HepG2 (cell line): ENCODE measurements at regions not wholly inside any gene's neighbourhood (a gene's known extent, or its start where the extent isn't known, plus 50 kb on each side); places are given as distances from the start of the nearest gene placed in this dataset.

Source experiments
- ATAC-seq: fragments of 200-7000 bp; cut with Tn5 transposase; 3 replicates; pipeline ENCODE4 v1.9.1; 2020; ENCODE audit warnings: mild to moderate bottlenecking, moderate library complexity
- BruUV-seq: library from RNA; stranded (reverse); fragments of 400-500 nt; replicated peaks from 2 replicates; lab custom pipeline; 2021; lab: Mats Ljungman, UMichigan
- CTCF ChIA-PET: fragments of 300-600 bp; formaldehyde crosslinking; extraction: SDS; loops from one replicate; lab custom pipeline; 2021; ENCODE audit warnings: low total read pairs, inconsistent platforms, low intra/inter-chr PET ratio; lab: Yijun Ruan, JAX
- POLR2A ChIA-PET: fragments of 350-600 bp; sonication (Branson Sonifier 250); formaldehyde crosslinking; loops from one replicate; lab custom pipeline; 2020; ENCODE audit warnings: antibody characterized with exemption, inconsistent platforms; lab: Yijun Ruan, JAX
- DNase-seq: peaks from one replicate; pipeline ENCODE4 v3.0.0-alpha.2; 2015; ENCODE audit warnings: low spot score
- FAIRE-seq: peaks from 3 replicates; lab custom pipeline; 2011; peaks lifted over from hg19 to GRCh38; lab: Jason Lieb, UNC
- H2AFZ ChIP-seq: one replicate; pipeline ENCODE4 v1.6.1; 2011; ENCODE audit warnings: low read length, inconsistent platforms
- H3K27ac ChIP-seq: fragments of 300-600 bp; 3 replicates; pipeline ENCODE4 v1.8.0; 2011; ENCODE audit warnings: mixed run types, mild to moderate bottlenecking, mixed read lengths, low read length, inconsistent platforms; ENCODE audit not compliant: insufficient read depth; ENCODE audit errors: extremely low read length
- H3K27me3 ChIP-seq, 2 experiments: fragments of 200-600 bp in 1 of 2; 2 replicates in 1 of 2; 3 replicates in 1 of 2; pipeline versions ENCODE4 v1.6.0 to v1.8.0; 2011; ENCODE audit warnings: low read length in 2 of 2, mild to moderate bottlenecking in 2 of 2, moderate library complexity in 2 of 2, inconsistent platforms in 1 of 2; ENCODE audit not compliant: insufficient read depth in 2 of 2, control insufficient read depth in 1 of 2
- H3K36me3 ChIP-seq, 2 experiments: fragments of 200-600 bp in 1 of 2; replicated peaks in 1 of 2; 2 replicates in 1 of 2; 3 replicates in 1 of 2; pipeline versions ENCODE4 v1.5.1 to v1.8.0; 2011; ENCODE audit warnings: low read length in 2 of 2, inconsistent platforms in 1 of 2; ENCODE audit not compliant: insufficient read depth in 2 of 2, control insufficient read depth in 1 of 2
- H3K4me1 ChIP-seq: 2 replicates; pipeline ENCODE4 v1.5.1; 2012; ENCODE audit warnings: low read length, inconsistent platforms; ENCODE audit not compliant: insufficient read depth
- H3K4me2 ChIP-seq: 2 replicates; pipeline ENCODE4 v1.6.0; 2011; ENCODE audit warnings: low read depth, low read length, inconsistent platforms
- H3K4me3 ChIP-seq, 3 experiments: fragments of 200-600 bp in 1 of 3; sonication (generic), shearing (Covaris generic) in 1 of 3; replicated peaks in 1 of 3; 2 replicates each; pipeline ENCODE4 v1.5.1; 2011 to 2016; ENCODE audit warnings: low read length in 3 of 3, inconsistent platforms in 2 of 3, low read depth in 2 of 3, mild to moderate bottlenecking in 2 of 3, control low read depth in 1 of 3, mixed read lengths in 1 of 3; ENCODE audit not compliant: insufficient read depth in 1 of 3
- H3K79me2 ChIP-seq: one replicate; pipeline ENCODE4 v1.6.1; 2011; ENCODE audit warnings: low read length, inconsistent platforms; ENCODE audit not compliant: insufficient read depth
- H3K9ac ChIP-seq: 2 replicates; pipeline ENCODE4 v1.6.0; 2011; ENCODE audit warnings: mild to moderate bottlenecking, low read depth, low read length, inconsistent platforms; ENCODE audit not compliant: insufficient read depth
- H3K9me3 ChIP-seq: 2 replicates; pipeline ENCODE4 v1.5.1; 2012; ENCODE audit warnings: mild to moderate bottlenecking, low read length
- H4K20me1 ChIP-seq: 2 replicates; pipeline ENCODE4 v1.6.0; 2011; ENCODE audit warnings: inconsistent platforms, mild to moderate bottlenecking, low read length, moderate library complexity; ENCODE audit not compliant: insufficient read depth
- ADNP ChIP-seq: sonication (generic); formaldehyde crosslinking; IDR thresholded peaks from 2 replicates; pipeline ENCODE4 v1.4.0; 2020; ENCODE audit warnings: missing genetic modification reagents
- CREB1 ChIP-seq, 2 experiments: fragments of 450-650 bp in 1 of 2; IDR thresholded peaks; 2 replicates each; pipeline ENCODE4 v1.6.1; 2016 to 2017; ENCODE audit warnings: control low read depth in 1 of 2, mild to moderate bottlenecking in 1 of 2, missing compliant biosample characterization in 1 of 2, missing genetic modification characterization in 1 of 2
- HIVEP1 ChIP-seq: sonication (generic); formaldehyde crosslinking; IDR thresholded peaks from 2 replicates; pipeline ENCODE4 v1.4.0; 2020; ENCODE audit warnings: mild to moderate bottlenecking, missing genetic modification reagents
- KAT8 ChIP-seq: IDR thresholded peaks from 2 replicates; pipeline ENCODE4 v1.6.1; 2016; ENCODE audit warnings: missing genetic modification reagents, missing compliant biosample characterization
- KDM5B ChIP-seq: sonication (generic); formaldehyde crosslinking; IDR thresholded peaks from 2 replicates; pipeline ENCODE4 v1.4.0; 2020; ENCODE audit warnings: missing genetic modification reagents, mild to moderate bottlenecking, borderline replicate concordance
- MAFK ChIP-seq, 2 experiments: IDR thresholded peaks in 1 of 2; conservative IDR thresholded peaks in 1 of 2; 2 replicates each; pipeline ENCODE4 v1.6.1; 2011; ENCODE audit warnings: improper control_type of control experiment in 2 of 2, low read length in 2 of 2
- NR3C1 ChIP-seq: sonication (generic); formaldehyde crosslinking; IDR thresholded peaks from 2 replicates; pipeline ENCODE4 v1.4.0; 2020; ENCODE audit warnings: missing genetic modification reagents
- SRSF9 ChIP-seq: fragments of 200-400 bp; formaldehyde crosslinking; IDR thresholded peaks from 2 replicates; pipeline ENCODE4 v1.6.1; 2018; ENCODE audit warnings: borderline replicate concordance, mild to moderate bottlenecking, low read depth, low read length; ENCODE audit not compliant: insufficient read depth, poor library complexity, severe bottlenecking
- YEATS2 ChIP-seq: sonication (generic); formaldehyde crosslinking; IDR thresholded peaks from 2 replicates; pipeline ENCODE4 v1.4.0; 2020; ENCODE audit warnings: missing genetic modification reagents, borderline replicate concordance
- ZNF329 ChIP-seq: sonication (generic); formaldehyde crosslinking; IDR thresholded peaks from 2 replicates; pipeline ENCODE4 v1.9.0; 2021; ENCODE audit warnings: low read depth, mild to moderate bottlenecking, missing genetic modification reagents
- ZNF614 ChIP-seq: IDR thresholded peaks from 2 replicates; pipeline ENCODE4 v1.6.1; 2018; ENCODE audit warnings: missing biosample characterization, missing genetic modification reagents, inconsistent platforms, borderline replicate concordance
- ZNF629 ChIP-seq: sonication (generic); formaldehyde crosslinking; conservative IDR thresholded peaks from 2 replicates; pipeline ENCODE4 v1.5.0; 2020; ENCODE audit warnings: missing genetic modification reagents
- ZNF75D ChIP-seq: sonication (generic); formaldehyde crosslinking; IDR thresholded peaks from 2 replicates; pipeline ENCODE4 v1.8.1; 2023; ENCODE audit warnings: missing genetic modification reagents, mild to moderate bottlenecking, borderline replicate concordance
- ZNF761 ChIP-seq: sonication (generic); formaldehyde crosslinking; conservative IDR thresholded peaks from 2 replicates; pipeline ENCODE4 v1.4.0; 2020; ENCODE audit warnings: mild to moderate bottlenecking, missing genetic modification reagents
- ZNF780A ChIP-seq: sonication (generic); formaldehyde crosslinking; IDR thresholded peaks from 2 replicates; pipeline ENCODE4 v1.8.0; 2022; ENCODE audit warnings: mild to moderate bottlenecking, missing genetic modification reagents, moderate library complexity
- WGBS: methylation state at CpG from one replicate; pipeline ENCODE4 v1.1.6; 2017; ENCODE audit warnings: low lambda C conversion rate; 5-methylcytosine and 5-hydroxymethylcytosine counted together
- in situ Hi-C: cut with HindIII; loops from 2 replicates; pipeline ENCODE4 v1.10.0; 2017; ENCODE audit warnings: low pct_unique_long_range_greater_than_20kb; ENCODE audit not compliant: extremely low pct_ligation_motif_present
- intact Hi-C: fragments of 100-400 bp; cut with micrococcal nuclease; formaldehyde crosslinking; loops from one replicate; pipeline ENCODE4 v1.10.0; 2022; ENCODE audit not compliant: unreplicated experiment
- TF ChIP-seq, protein P1 (sequence below): sonication (generic); formaldehyde crosslinking; IDR thresholded peaks from 2 replicates; pipeline ENCODE4 v1.5.0; 2020; ENCODE audit warnings: mild to moderate bottlenecking, missing genetic modification reagents
- TF ChIP-seq, protein P2 (sequence below): sonication (generic); formaldehyde crosslinking; IDR thresholded peaks from 2 replicates; pipeline ENCODE4 v1.4.0; 2020; ENCODE audit warnings: missing genetic modification reagents

DNA sequence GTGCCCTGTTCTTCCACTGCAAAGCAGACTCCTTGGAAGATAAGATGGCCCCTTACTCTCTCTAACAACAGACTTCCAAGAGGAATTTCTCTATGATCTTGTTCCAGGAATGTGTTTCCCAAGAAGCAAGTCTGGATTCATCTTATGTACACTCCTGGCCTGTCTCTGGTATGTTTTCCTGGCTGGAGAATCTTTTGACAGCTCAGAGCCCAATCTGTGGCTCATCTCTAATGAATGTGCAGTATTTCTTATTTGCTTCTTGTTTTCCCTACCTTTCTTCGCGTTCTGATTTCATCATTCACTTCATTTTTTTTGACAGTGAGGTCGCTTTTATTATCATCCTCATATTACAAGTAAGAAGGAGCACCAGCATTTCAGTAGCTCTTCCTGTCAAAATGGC lies 53.0 kb upstream of the PITRM1 start (continued):
- no peak for TF ChIP-seq NR3C1 (CRISPR knock-in tag)
- no peak for TF ChIP-seq HIVEP1 (CRISPR knock-in tag)
- no peak for TF ChIP-seq MAFK (conservative IDR thresholded peaks at IDR 0.05 in 1 of 2, IDR thresholded peaks at IDR 0.05 in 1 of 2; ENCODE audit: low read length in 2 of 2)
- TF ChIP-seq YEATS2 (CRISPR knock-in tag) = no peak
- TF ChIP-seq, protein P1, sequence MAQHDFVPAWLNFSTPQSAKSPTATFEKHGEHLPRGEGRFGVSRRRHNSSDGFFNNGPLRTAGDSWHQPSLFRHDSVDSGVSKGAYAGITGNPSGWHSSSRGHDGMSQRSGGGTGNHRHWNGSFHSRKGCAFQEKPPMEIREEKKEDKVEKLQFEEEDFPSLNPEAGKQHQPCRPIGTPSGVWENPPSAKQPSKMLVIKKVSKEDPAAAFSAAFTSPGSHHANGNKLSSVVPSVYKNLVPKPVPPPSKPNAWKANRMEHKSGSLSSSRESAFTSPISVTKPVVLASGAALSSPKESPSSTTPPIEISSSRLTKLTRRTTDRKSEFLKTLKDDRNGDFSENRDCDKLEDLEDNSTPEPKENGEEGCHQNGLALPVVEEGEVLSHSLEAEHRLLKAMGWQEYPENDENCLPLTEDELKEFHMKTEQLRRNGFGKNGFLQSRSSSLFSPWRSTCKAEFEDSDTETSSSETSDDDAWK (CRISPR knock-in tag) = no peak
- no peak for TF ChIP-seq ZNF75D (CRISPR knock-in tag)
- TF ChIP-seq, protein P2, sequence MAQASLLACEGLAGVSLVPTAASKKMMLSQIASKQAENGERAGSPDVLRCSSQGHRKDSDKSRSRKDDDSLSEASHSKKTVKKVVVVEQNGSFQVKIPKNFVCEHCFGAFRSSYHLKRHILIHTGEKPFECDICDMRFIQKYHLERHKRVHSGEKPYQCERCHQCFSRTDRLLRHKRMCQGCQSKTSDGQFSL = no peak
- TF ChIP-seq ZNF780A (CRISPR knock-in tag) = no peak
- no peak for TF ChIP-seq ADNP (CRISPR knock-in tag)
- no peak for TF ChIP-seq KAT8 (CRISPR knock-in tag)
- no peak for TF ChIP-seq ZNF614
- TF ChIP-seq SRSF9 = no peak

DNA sequence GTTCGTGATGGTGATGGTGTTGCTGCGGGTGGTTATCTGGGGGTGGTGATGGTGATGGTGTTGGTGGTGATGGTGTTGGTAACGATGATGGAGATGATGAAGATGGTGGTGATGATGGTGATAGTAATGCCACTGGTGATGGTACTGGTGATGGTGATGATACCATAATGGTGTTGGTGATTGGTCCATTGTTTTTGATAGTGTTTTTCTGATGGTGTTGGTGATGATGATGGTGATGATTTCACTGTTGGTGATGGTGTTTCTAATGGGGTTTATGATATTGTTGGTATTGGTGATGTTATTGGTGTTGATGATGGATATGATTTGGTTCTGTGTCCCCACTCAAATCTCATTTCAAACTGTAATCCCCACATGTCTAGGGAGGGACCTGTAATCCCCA lies 51.7 kb upstream of the PITRM1 start:
- Histone ChIP-seq H2AFZ (no peak overlapping the region), H3K4me1 (no peaks in the 10 kb centered on the region), H3K4me2 (no peak overlapping the region), H3K79me2 (no peaks in the 10 kb centered on the region), H3K9ac (no peak overlapping the region), H3K27ac (no peak overlapping the region), H3K36me3 (no peaks in the 10 kb centered on the region), H3K9me3 (no peaks in the 10 kb centered on the region), H3K4me3 (no peak overlapping the region), H3K27me3 (peaks cover 0 to 14% of the 10 kb centered on the region in 2 experiments; a peak in 3 of 5 replicates), H4K20me1 (no peaks in the 10 kb centered on the region)
- BruUV-seq = no TSS peak
- WGBS = 0% methylated on average over 3 of the region's 3 CpGs
- intact Hi-C loops (no loop called here), in situ Hi-C loops (no loop called here)
- ATAC-seq (no peak), DNase-seq (no peak), FAIRE-seq (no peak)
- ChIA-PET POLR2A (no interaction called here), CTCF (no interaction called here)
- TF ChIP-seq ZNF629 (CRISPR knock-in tag) (no peak), ZNF329 (CRISPR knock-in tag) (no peak), ZNF761 (CRISPR knock-in tag) (no peak), CREB1 (IDR thresholded peaks at IDR 0.05) (peak; percentile 74), CREB1 (CRISPR knock-in tag; IDR thresholded peaks at IDR 0.05) (no peak), KDM5B (no peak)
